ENCODE measurements at regions not wholly inside any gene's neighbourhood (a gene's known extent, or its start where the extent isn't known, plus 50 kb on each side); places are given as distances from the start of the nearest gene placed in this dataset.

DNA sequence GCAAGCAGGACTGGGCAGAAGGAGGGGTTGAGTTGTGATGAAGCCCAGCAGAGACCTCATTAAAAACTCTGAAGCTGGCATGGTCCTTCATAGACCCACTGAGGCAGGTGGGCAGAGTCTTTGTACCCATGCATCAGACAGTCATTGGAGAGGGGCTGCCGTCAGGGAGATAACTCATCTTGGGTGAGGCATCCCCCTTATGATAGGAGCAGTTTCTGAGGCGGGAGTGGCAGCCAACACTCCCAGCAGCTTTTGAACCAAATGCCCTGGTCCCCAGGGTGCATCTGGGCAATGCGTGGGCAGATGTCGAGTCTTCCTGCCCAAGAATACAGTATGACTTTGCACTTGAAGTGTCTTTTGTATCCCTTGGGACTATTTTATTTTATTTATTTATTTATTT is 68.1 kb downstream of the HTR5A start:
- peaks cover 11% of the 10 kb centered on the region for H3K27me3 Mint-ChIP-seq
- no peak overlapping the region for H3K27ac Mint-ChIP-seq
- H3K36me3 Mint-ChIP-seq (ENCODE audit: low read depth) = no peaks in the 10 kb centered on the region
- ChIA-PET CTCF (no interaction called here), POLR2A (no interaction called here)
- H3K4me1 Mint-ChIP-seq = no peaks in the 10 kb centered on the region
- no peak overlapping the region for H3K4me3 Mint-ChIP-seq
- TF ChIP-seq, protein P1, sequence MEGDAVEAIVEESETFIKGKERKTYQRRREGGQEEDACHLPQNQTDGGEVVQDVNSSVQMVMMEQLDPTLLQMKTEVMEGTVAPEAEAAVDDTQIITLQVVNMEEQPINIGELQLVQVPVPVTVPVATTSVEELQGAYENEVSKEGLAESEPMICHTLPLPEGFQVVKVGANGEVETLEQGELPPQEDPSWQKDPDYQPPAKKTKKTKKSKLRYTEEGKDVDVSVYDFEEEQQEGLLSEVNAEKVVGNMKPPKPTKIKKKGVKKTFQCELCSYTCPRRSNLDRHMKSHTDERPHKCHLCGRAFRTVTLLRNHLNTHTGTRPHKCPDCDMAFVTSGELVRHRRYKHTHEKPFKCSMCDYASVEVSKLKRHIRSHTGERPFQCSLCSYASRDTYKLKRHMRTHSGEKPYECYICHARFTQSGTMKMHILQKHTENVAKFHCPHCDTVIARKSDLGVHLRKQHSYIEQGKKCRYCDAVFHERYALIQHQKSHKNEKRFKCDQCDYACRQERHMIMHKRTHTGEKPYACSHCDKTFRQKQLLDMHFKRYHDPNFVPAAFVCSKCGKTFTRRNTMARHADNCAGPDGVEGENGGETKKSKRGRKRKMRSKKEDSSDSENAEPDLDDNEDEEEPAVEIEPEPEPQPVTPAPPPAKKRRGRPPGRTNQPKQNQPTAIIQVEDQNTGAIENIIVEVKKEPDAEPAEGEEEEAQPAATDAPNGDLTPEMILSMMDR (IDR thresholded peaks at IDR 0.05) = no peak
- ATAC-seq (ENCODE audit: low read depth) (no peak), DNase-seq (no peak)
- no peaks in the 10 kb centered on the region for H3K9me3 Mint-ChIP-seq
- intact Hi-C loops (cut with micrococcal nuclease) = no loop called here

GRCh38 chr7:155141562-155141961 is 71.4 kb downstream of the HTR5A start:
- POLR2A ChIA-PET = no interaction called here
- TF ChIP-seq, protein P1 (IDR thresholded peaks at IDR 0.05) = no peak
- H3K9me3 Mint-ChIP-seq = no peaks in the 10 kb centered on the region
- ATAC-seq (ENCODE audit: low read depth) (no peak), DNase-seq (no peak)
- no peak overlapping the region for H3K27ac Mint-ChIP-seq
- intact Hi-C loops (cut with micrococcal nuclease) = no loop called here
- no peaks in the 10 kb centered on the region for H3K4me1 Mint-ChIP-seq
- no peaks in the 10 kb centered on the region for H3K36me3 Mint-ChIP-seq (ENCODE audit: low read depth)
- CTCF ChIA-PET = no interaction called here
- H3K4me3 Mint-ChIP-seq = no peak overlapping the region
- H3K27me3 Mint-ChIP-seq = peaks cover 11% of the 10 kb centered on the region

GRCh38 chr7:155143381-155143780 is 73.3 kb downstream of the HTR5A start:
- no peak for DNase-seq
- no peaks in the 10 kb centered on the region for H3K4me1 Mint-ChIP-seq
- POLR2A ChIA-PET = interaction anchor here (0.7 kb wide), 1 partner anchor 33 kb away, joined by 8 read pairs; no protein-coding TSS in a partner anchor
- intact Hi-C loops (cut with micrococcal nuclease) = no loop called here
- no peaks in the 10 kb centered on the region for H3K36me3 Mint-ChIP-seq (ENCODE audit: low read depth)
- peaks cover 11% of the 10 kb centered on the region for H3K27me3 Mint-ChIP-seq
- ATAC-seq (ENCODE audit: low read depth) = no peak
- CTCF ChIA-PET = no interaction called here
- H3K4me3 Mint-ChIP-seq = no peak overlapping the region
- no peaks in the 10 kb centered on the region for H3K9me3 Mint-ChIP-seq
- TF ChIP-seq, protein P1 (IDR thresholded peaks at IDR 0.05) = no peak
- H3K27ac Mint-ChIP-seq = no peak overlapping the region

GRCh38 chr7:155144371-155144770 is 74.2 kb downstream of the HTR5A start:
- no peak for DNase-seq
- H3K36me3 Mint-ChIP-seq (ENCODE audit: low read depth) = no peaks in the 10 kb centered on the region
- ChIA-PET CTCF (no interaction called here), POLR2A (no interaction called here)
- no peak overlapping the region for H3K27ac Mint-ChIP-seq
- H3K4me3 Mint-ChIP-seq = no peak overlapping the region
- H3K27me3 Mint-ChIP-seq = peaks cover 6% of the 10 kb centered on the region
- ATAC-seq (ENCODE audit: low read depth) = no peak
- intact Hi-C loops (cut with micrococcal nuclease) = no loop called here
- H3K4me1 Mint-ChIP-seq = no peaks in the 10 kb centered on the region
- TF ChIP-seq, protein P1 (IDR thresholded peaks at IDR 0.05) = no peak
- H3K9me3 Mint-ChIP-seq = no peaks in the 10 kb centered on the region

- POLR2A ChIA-PET = no interaction called here
- intact Hi-C loops (cut with micrococcal nuclease) = no loop called here
- ATAC-seq (ENCODE audit: low read depth) = no peak
- CTCF ChIA-PET = no interaction called here
- DNase-seq = no peak
- Mint-ChIP-seq H3K27me3 (peaks cover 5% of the 10 kb centered on the region), H3K9me3 (peaks cover 3% of the 10 kb centered on the region), H3K4me3 (no peak overlapping the region), H3K27ac (no peak overlapping the region), H3K36me3 (ENCODE audit: low read depth) (no peaks in the 10 kb centered on the region), H3K4me1 (no peaks in the 10 kb centered on the region)
- TF ChIP-seq, protein P1 (IDR thresholded peaks at IDR 0.05) = no peak
Observed at GRCh38 chr7:155145477-155146255, 75.5 kb downstream of the HTR5A start.

Data from activated B cell treated with CpG ODN at 0.5 μM for 24 hours (primary cell).